HUES48 (cell line): ENCODE measurements at regions not wholly inside any gene's neighbourhood (a gene's known extent, or its start where the extent isn't known, plus 50 kb on each side); places are given as distances from the start of the nearest gene placed in this dataset.
"Not testable (repeated sequence)": the region's sequence is repeated elsewhere in the genome, so short reads cannot be mapped to it uniquely, and the experiment has no call there.

Source experiments
- H3K27ac ChIP-seq: one replicate; pipeline ENCODE4 v1.7.0; 2013; ENCODE audit warnings: low read depth, low read length, inconsistent platforms
- H3K27me3 ChIP-seq: 2 replicates; pipeline ENCODE4 v1.6.1; 2013; ENCODE audit warnings: mild to moderate bottlenecking, low read length; ENCODE audit not compliant: control insufficient read depth, insufficient read depth
- H3K36me3 ChIP-seq: 2 replicates; pipeline ENCODE4 v1.6.1; 2013; ENCODE audit warnings: low read length; ENCODE audit not compliant: control insufficient read depth, insufficient read depth
- H3K4me1 ChIP-seq: 2 replicates; pipeline ENCODE4 v1.6.1; 2013; ENCODE audit warnings: mild to moderate bottlenecking, low read length; ENCODE audit not compliant: control insufficient read depth, insufficient read depth
- H3K4me3 ChIP-seq: 2 replicates; pipeline ENCODE4 v1.5.1; 2013; ENCODE audit warnings: mild to moderate bottlenecking, low read depth, low read length
- H3K9ac ChIP-seq: 2 replicates; pipeline ENCODE4 v1.6.1; 2013; ENCODE audit warnings: mild to moderate bottlenecking, low read depth, low read length, moderate library complexity
- H3K9me3 ChIP-seq: 2 replicates; pipeline ENCODE4 v1.6.1; 2013; ENCODE audit warnings: low read length; ENCODE audit not compliant: control insufficient read depth, insufficient read depth

DNA sequence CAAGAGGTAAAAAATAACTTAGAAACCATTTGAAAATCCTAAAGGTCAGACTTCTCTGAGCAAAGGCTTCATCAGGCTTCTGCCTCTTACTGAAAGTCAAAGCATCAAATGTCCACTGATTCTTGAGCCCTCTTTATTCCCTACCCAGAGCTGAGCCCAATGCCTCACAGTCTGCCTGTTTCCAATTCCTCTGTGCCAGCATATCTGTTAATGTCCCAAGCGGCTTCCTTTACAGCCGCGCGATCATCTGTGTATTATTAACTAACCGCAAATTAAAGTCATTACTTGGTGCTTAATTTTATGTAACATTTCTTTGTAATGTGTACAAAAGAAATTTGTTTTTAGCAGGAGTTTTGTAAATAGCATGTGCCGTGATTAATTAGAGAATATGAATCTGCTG, 418.8 kb upstream of the HNRNPA3 start:
- H3K4me1 ChIP-seq: peaks cover 9% of the 10 kb centered on the region
- no peaks in the 10 kb centered on the region for H3K36me3 ChIP-seq
- no peak overlapping the region for H3K9ac ChIP-seq
- H3K4me3 ChIP-seq: no peak overlapping the region
- H3K27ac ChIP-seq: no peak overlapping the region
- peaks cover 11% of the 10 kb centered on the region for H3K9me3 ChIP-seq
- H3K27me3 ChIP-seq: no peaks in the 10 kb centered on the region

- no peaks in the 10 kb centered on the region for H3K27me3 ChIP-seq
- no peak overlapping the region for H3K27ac ChIP-seq
- H3K4me1 ChIP-seq: peaks cover 9% of the 10 kb centered on the region
- no peaks in the 10 kb centered on the region for H3K36me3 ChIP-seq
- H3K9ac ChIP-seq: no peak overlapping the region
- H3K9me3 ChIP-seq: peaks cover 11% of the 10 kb centered on the region
- H3K4me3 ChIP-seq: no peak overlapping the region
These were observed 418.2 kb upstream of the HNRNPA3 start for GRCh38 chr2:176794392-176794791.

GRCh38 chr2:176795823-176796222, 416.8 kb upstream of the HNRNPA3 start:
- H3K9me3 ChIP-seq: peaks cover 11% of the 10 kb centered on the region
- no peak overlapping the region for H3K27ac ChIP-seq
- no peaks in the 10 kb centered on the region for H3K27me3 ChIP-seq
- no peaks in the 10 kb centered on the region for H3K4me1 ChIP-seq
- no peak overlapping the region for H3K9ac ChIP-seq
- H3K4me3 ChIP-seq: no peak overlapping the region
- H3K36me3 ChIP-seq: no peaks in the 10 kb centered on the region

DNA sequence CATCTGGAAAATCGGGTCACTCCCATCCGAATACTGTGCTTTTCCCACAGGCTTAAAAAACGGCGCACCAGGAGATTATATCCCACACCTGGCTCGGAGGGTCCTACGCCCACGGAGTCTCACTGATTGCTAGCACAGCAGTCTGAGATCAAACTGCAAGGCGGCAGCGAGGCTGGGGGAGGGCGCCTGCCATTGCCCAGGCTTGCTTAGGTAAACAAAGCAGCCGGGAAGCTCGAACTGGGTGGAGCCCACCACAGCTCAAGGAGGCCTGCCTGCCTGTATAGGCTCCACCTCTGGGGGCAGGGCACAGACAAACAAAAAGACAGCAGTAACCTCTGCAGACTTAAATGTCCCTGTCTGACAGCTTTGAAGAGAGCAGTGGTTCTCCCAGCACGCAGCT, 415.9 kb upstream of the HNRNPA3 start:
- H3K36me3 ChIP-seq, H3K27ac ChIP-seq, H3K27me3 ChIP-seq, H3K9ac ChIP-seq, H3K4me1 ChIP-seq, H3K4me3 ChIP-seq: not testable (repeated sequence)
- H3K9me3 ChIP-seq: peaks cover 11% of the 10 kb centered on the region

DNA sequence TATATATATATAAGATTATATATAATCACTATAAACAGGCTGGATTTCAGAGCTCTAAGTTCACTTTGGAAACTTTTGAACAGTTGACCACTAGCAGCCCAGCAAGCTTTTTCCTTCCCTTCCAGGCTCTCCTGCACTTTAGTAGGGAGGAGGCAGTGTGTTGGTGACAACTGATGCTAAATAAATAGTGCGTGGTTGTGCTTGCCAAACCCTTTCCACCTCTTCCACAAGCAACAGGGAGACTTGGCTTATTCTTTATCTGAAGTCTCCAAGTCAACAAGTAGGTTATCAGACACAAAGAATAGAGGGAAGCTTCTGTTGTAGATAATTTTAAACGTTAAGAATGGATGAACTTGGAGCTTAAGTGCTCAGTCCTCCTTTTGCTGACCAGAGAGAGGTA, 408.2 kb upstream of the HNRNPA3 start:
- Histone ChIP-seq H3K9ac (no peak overlapping the region), H3K27ac (no peak overlapping the region), H3K36me3 (no peaks in the 10 kb centered on the region), H3K27me3 (no peaks in the 10 kb centered on the region), H3K9me3 (no peaks in the 10 kb centered on the region), H3K4me3 (no peak overlapping the region), H3K4me1 (no peaks in the 10 kb centered on the region)

- H3K27ac ChIP-seq: no peak overlapping the region
- H3K4me1 ChIP-seq: no peaks in the 10 kb centered on the region
- no peak overlapping the region for H3K4me3 ChIP-seq
- no peaks in the 10 kb centered on the region for H3K9me3 ChIP-seq
- no peaks in the 10 kb centered on the region for H3K27me3 ChIP-seq
- no peaks in the 10 kb centered on the region for H3K36me3 ChIP-seq
- no peak overlapping the region for H3K9ac ChIP-seq
These were observed 407.2 kb upstream of the HNRNPA3 start for GRCh38 chr2:176805345-176805744.

DNA sequence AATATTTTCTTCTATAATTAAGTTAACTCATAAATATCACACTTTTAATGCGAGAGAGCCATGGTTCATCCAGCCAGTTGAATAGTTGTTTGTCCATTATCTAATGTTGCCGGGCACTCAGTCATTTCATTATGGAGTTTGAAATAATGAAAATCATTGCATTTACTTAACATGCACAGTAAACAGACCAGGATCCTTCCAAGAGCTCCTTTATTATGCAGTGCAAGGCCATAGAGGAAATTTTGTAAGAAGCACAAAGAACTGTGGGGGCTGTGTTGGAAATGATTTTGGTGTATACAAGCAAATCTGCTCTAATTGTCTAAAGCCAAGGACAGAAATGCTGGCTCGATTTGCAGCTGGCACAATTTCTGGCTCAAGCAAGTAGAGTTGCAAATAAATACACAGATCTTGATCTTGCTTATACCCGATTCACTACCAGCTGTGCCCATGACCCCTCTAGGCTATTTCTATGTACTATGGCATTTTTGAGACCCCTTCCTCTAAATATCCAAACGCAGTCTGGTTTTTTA, 400.3 kb upstream of the HNRNPA3 start:
- H3K27me3 ChIP-seq: no peaks in the 10 kb centered on the region
- H3K27ac ChIP-seq: no peak overlapping the region

GRCh38 chr2:176813156-176813555, 399.4 kb upstream of the HNRNPA3 start:
- Histone ChIP-seq H3K27me3 (no peaks in the 10 kb centered on the region), H3K4me3 (no peak overlapping the region), H3K36me3 (no peaks in the 10 kb centered on the region), H3K27ac (no peak overlapping the region), H3K9ac (no peak overlapping the region), H3K9me3 (no peaks in the 10 kb centered on the region), H3K4me1 (peaks cover 31% of the 10 kb centered on the region)

More for the DNA sequence above, 400.3 kb upstream of the HNRNPA3 start:
- no peak overlapping the region for H3K9ac ChIP-seq
- H3K36me3 ChIP-seq: no peaks in the 10 kb centered on the region
- no peak overlapping the region for H3K4me3 ChIP-seq
- no peaks in the 10 kb centered on the region for H3K9me3 ChIP-seq
- peaks cover 23% of the 10 kb centered on the region for H3K4me1 ChIP-seq

DNA sequence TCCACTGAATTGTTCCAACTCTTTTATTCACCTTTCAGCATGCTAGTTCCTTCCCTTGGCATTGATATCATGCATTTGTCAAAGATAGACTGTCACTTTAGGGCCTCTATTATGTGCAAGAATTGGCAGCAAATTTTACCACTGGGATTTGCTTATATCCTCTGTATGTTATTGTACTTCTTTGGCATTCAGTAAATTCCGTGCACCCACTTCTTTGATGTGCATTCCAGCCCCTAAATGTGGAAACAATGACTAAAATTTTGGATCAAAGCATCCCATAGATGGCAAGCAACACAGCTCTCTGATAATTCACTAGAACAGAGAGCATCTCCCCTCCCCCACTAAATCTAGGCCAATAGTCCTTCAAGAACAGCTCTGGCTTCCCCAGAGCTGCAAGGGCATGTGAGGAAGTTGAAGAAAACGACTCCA, 399.0 kb upstream of the HNRNPA3 start:
- Histone ChIP-seq H3K27ac (no peak overlapping the region), H3K4me1 (peaks cover 36% of the 10 kb centered on the region), H3K36me3 (no peaks in the 10 kb centered on the region), H3K9ac (no peak overlapping the region), H3K9me3 (no peaks in the 10 kb centered on the region), H3K4me3 (no peak overlapping the region), H3K27me3 (no peaks in the 10 kb centered on the region)

DNA sequence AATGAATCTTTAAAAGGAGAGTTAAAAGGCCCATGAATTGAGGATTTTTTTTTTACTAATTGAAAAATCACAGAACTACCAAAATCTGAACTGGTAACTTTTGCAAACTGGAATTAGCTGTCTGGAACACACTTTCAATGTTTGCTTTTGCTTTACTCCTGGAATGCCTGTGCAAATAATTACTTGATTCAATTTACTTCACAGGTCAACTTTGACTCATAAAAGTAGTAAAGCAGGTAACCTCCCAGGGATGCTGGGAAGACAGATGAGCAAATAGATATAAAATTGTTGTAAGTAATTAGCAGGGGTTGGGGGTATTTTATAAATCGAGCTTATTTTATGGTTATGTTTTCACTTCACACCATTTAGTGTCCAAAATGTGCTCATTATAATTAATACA, 398.3 kb upstream of the HNRNPA3 start:
- Histone ChIP-seq H3K9me3 (no peaks in the 10 kb centered on the region), H3K27me3 (no peaks in the 10 kb centered on the region), H3K4me3 (no peak overlapping the region), H3K9ac (no peak overlapping the region), H3K36me3 (no peaks in the 10 kb centered on the region), H3K27ac (no peak overlapping the region), H3K4me1 (peaks cover 42% of the 10 kb centered on the region)

DNA sequence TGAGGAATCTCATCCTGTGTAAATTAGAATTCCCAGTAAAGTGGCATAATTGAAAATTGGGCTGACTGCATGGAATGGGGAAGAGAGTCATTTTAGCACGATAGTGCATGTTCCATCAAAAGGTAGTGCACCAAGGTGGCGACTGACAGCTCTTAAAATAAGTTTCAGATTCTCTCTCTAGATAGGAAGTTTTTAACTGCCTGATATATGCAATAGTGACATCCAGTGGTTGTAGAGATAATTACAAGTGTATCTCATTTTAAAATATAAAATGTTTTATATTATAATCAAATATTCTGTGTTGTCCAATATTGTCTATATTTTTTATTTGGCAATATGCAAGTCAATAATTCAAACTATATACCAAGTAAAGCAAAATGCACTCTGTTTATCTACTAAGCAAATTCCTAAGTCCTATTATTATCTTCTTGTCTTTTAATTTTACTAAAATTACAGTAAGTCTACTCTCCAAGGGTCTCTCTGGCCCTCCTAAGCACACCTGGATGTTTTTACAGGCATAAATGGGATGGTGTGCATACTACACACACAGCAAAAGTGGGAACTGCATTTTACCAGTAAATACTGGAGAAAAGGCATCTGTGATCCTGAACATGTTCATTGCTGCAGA, 397.7 kb upstream of the HNRNPA3 start:
- no peaks in the 10 kb centered on the region for H3K9me3 ChIP-seq
- H3K4me1 ChIP-seq: peaks cover 47% of the 10 kb centered on the region
- H3K36me3 ChIP-seq: no peaks in the 10 kb centered on the region
- no peak overlapping the region for H3K27ac ChIP-seq
- no peaks in the 10 kb centered on the region for H3K27me3 ChIP-seq
- no peak overlapping the region for H3K4me3 ChIP-seq
- H3K9ac ChIP-seq: no peak overlapping the region
